ENCODE measurements at regions not wholly inside any gene's neighbourhood (a gene's known extent, or its start where the extent isn't known, plus 50 kb on each side); places are given as distances from the start of the nearest gene placed in this dataset.

- Histone ChIP-seq H3K36me3 (ENCODE audit: control insufficient read depth in 2 of 2, extremely low read depth in 1 of 2, insufficient read depth in 2 of 2, low read length in 2 of 2) (no peaks in the 10 kb centered on the region), H3K4me2 (ENCODE audit: insufficient read depth, low read length) (no peak overlapping the region), H3K27ac (ENCODE audit: insufficient read depth, low read depth, low read length) (no peak overlapping the region), H3K4me1 (ENCODE audit: control insufficient read depth, extremely low read depth, insufficient read depth, low read length) (no peaks in the 10 kb centered on the region), H3K9me1 (replicated peaks; ENCODE audit: control insufficient read depth, extremely low read depth, insufficient read depth, low read length) (no peaks in the 10 kb centered on the region), H3K9me3 (replicated peaks; ENCODE audit: control insufficient read depth, insufficient read depth, low read length) (no peaks in the 10 kb centered on the region), H3K4me3 (replicated peaks in 1 of 3; ENCODE audit: insufficient read depth in 1 of 3, low read depth in 1 of 3, low read length in 3 of 3) (no peak overlapping the region), H3K9ac (replicated peaks; ENCODE audit: extremely low read depth, insufficient read depth, low read length) (no peak overlapping the region), H2AFZ (ENCODE audit: low read depth, low read length) (no peak overlapping the region), H4K20me1 (replicated peaks; ENCODE audit: control insufficient read depth, extremely low read depth, insufficient read depth, low read length) (no peaks in the 10 kb centered on the region), H3K79me2 (ENCODE audit: control insufficient read depth, insufficient read depth, low read length) (no peaks in the 10 kb centered on the region), H3K27me3 (ENCODE audit: control insufficient read depth in 2 of 2, insufficient read depth in 2 of 2, low read length in 2 of 2) (no peaks in the 10 kb centered on the region)
- dilution Hi-C loops (cut with MboI; ENCODE audit: extremely low pct_ligation_motif_present, low sequenced_read_pairs) (no loop called here), intact Hi-C loops (cut with micrococcal nuclease) (loop anchor here (5.0 kb wide), 1 partner anchor 320 kb away; no protein-coding TSS in a partner anchor)
- DNase-seq (ENCODE audit: low read depth, low spot score) (no peak), FAIRE-seq (no peak)
- BruUV-seq (replicated peaks): no TSS peak
- no peak for TF ChIP-seq POLR2AphosphoS5 (IDR thresholded peaks at IDR 0.05; ENCODE audit: insufficient read depth, low read depth, low read length)
- no peak for TF ChIP-seq MYC (IDR thresholded peaks at IDR 0.05; ENCODE audit: low read depth, low read length)
- TF ChIP-seq, protein P1, sequence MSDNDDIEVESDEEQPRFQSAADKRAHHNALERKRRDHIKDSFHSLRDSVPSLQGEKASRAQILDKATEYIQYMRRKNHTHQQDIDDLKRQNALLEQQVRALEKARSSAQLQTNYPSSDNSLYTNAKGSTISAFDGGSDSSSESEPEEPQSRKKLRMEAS (IDR thresholded peaks at IDR 0.05; ENCODE audit: insufficient read depth, insufficient read length): no peak
- TF ChIP-seq, protein P2, sequence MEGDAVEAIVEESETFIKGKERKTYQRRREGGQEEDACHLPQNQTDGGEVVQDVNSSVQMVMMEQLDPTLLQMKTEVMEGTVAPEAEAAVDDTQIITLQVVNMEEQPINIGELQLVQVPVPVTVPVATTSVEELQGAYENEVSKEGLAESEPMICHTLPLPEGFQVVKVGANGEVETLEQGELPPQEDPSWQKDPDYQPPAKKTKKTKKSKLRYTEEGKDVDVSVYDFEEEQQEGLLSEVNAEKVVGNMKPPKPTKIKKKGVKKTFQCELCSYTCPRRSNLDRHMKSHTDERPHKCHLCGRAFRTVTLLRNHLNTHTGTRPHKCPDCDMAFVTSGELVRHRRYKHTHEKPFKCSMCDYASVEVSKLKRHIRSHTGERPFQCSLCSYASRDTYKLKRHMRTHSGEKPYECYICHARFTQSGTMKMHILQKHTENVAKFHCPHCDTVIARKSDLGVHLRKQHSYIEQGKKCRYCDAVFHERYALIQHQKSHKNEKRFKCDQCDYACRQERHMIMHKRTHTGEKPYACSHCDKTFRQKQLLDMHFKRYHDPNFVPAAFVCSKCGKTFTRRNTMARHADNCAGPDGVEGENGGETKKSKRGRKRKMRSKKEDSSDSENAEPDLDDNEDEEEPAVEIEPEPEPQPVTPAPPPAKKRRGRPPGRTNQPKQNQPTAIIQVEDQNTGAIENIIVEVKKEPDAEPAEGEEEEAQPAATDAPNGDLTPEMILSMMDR (IDR thresholded peaks at IDR 0.05; ENCODE audit: extremely low read depth in 1 of 2, insufficient read depth in 1 of 2, low read depth in 1 of 2, low read length in 2 of 2): no peak
- no peak for TF ChIP-seq GATA2 (IDR thresholded peaks at IDR 0.05; ENCODE audit: insufficient read depth, insufficient read length, low read depth, low read length)
- no peak for TF ChIP-seq JUN (IDR thresholded peaks at IDR 0.05; ENCODE audit: borderline replicate concordance, insufficient read depth, insufficient read length, low read depth)
- TF ChIP-seq FOS (IDR thresholded peaks at IDR 0.05; ENCODE audit: borderline replicate concordance, insufficient read depth, low read length): no peak
- no peak for TF ChIP-seq POLR2A (IDR thresholded peaks at IDR 0.05; ENCODE audit: low read depth, low read length)
- TF ChIP-seq EZH2 (IDR thresholded peaks at IDR 0.05; ENCODE audit: borderline replicate concordance, low read depth, low read length, severe bottlenecking): no peak
- CTCF ChIA-PET: interaction anchor here (0.8 to 8.5 kb wide), 18 partner anchors 10 to 1743 kb away, joined by 3 to 103 read pairs (median 5); no protein-coding TSS in a partner anchor
- POLR2A ChIA-PET: no interaction called here
Measured at GRCh38 chr4:112952313-112952700, 97.1 kb upstream of the ANK2 start.
